ENCODE measurements at regions not wholly inside any gene's neighbourhood (a gene's known extent, or its start where the extent isn't known, plus 50 kb on each side); places are given as distances from the start of the nearest gene placed in this dataset.

- TF ChIP-seq GATA3 (IDR thresholded peaks at IDR 0.05; ENCODE audit: low read depth, low read length) (no peak), GATA2 (IDR thresholded peaks at IDR 0.05; ENCODE audit: low read depth, low read length) (no peak)
These were observed 586.9 kb downstream of the PCDH7 start for GRCh38 chr4:31307029-31307428.

Measured in SH-SY5Y (cell line).